Liver (tissue), 8 donors: ENCODE measurements at regions not wholly inside any gene's neighbourhood (a gene's known extent, or its start where the extent isn't known, plus 50 kb on each side); places are given as distances from the start of the nearest gene placed in this dataset.
"Not testable (repeated sequence)": the region's sequence is repeated elsewhere in the genome, so short reads cannot be mapped to it uniquely, and the experiment has no call there.

Source experiments
- DNase-seq: peaks from one replicate; pipeline ENCODE4 v3.0.0-alpha.2; 2017; ENCODE audit warnings: low spot score
- H3K27ac ChIP-seq, 2 donors: one replicate each; pipeline ENCODE4 v1.7.0; 2013; ENCODE audit warnings: inconsistent platforms in 2 of 2, low read length in 2 of 2, control low read depth in 1 of 2, low read depth in 1 of 2, mild to moderate bottlenecking in 1 of 2
- H3K27me3 ChIP-seq, 4 donors: one replicate each; pipeline versions ENCODE4 v1.6.1 to v1.7.0; 2013; ENCODE audit warnings: low read length in 3 of 4, inconsistent platforms in 1 of 4, mild to moderate bottlenecking in 1 of 4, moderate library complexity in 1 of 4; ENCODE audit not compliant: control insufficient read depth in 4 of 4, insufficient read depth in 4 of 4
- H3K36me3 ChIP-seq, 4 donors: one replicate each; pipeline versions ENCODE4 v1.6.1 to v1.7.0; 2013; ENCODE audit warnings: low read length in 3 of 4, mild to moderate bottlenecking in 3 of 4, low read depth in 1 of 4, moderate library complexity in 1 of 4; ENCODE audit not compliant: control insufficient read depth in 4 of 4, insufficient read depth in 3 of 4
- H3K4me1 ChIP-seq, 4 donors: one replicate each; pipeline versions ENCODE4 v1.6.1 to v1.7.0; 2013; ENCODE audit warnings: low read length in 3 of 4, mild to moderate bottlenecking in 3 of 4, moderate library complexity in 1 of 4; ENCODE audit not compliant: control insufficient read depth in 4 of 4, insufficient read depth in 4 of 4
- H3K4me3 ChIP-seq, 3 donors: one replicate each; pipeline versions ENCODE4 v1.6.1 to v1.7.0; 2013; ENCODE audit warnings: low read length in 3 of 3, control low read depth in 1 of 3, low read depth in 1 of 3, mild to moderate bottlenecking in 1 of 3
- H3K9ac ChIP-seq, 2 donors: one replicate each; pipeline ENCODE4 v1.7.0; 2013; ENCODE audit warnings: low read length in 2 of 2, mild to moderate bottlenecking in 2 of 2, moderate library complexity in 2 of 2, control low read depth in 1 of 2, low read depth in 1 of 2
- H3K9me3 ChIP-seq, 4 donors: one replicate each; pipeline versions ENCODE4 v1.6.1 to v1.7.0; 2013; ENCODE audit warnings: low read length in 3 of 4; ENCODE audit not compliant: control insufficient read depth in 4 of 4
- ATF3 ChIP-seq: IDR thresholded peaks from 2 replicates; pipeline ENCODE4 v1.6.1; 2016; ENCODE audit warnings: antibody characterized with exemption
- CTCF ChIP-seq: fragments of 150-350 bp; IDR thresholded peaks from 2 replicates; pipeline ENCODE4 v1.5.1; 2017; ENCODE audit warnings: improper control_type of control experiment, low read depth, low read length; ENCODE audit not compliant: missing input control
- EGR1 ChIP-seq, 2 donors: IDR thresholded peaks; 2 replicates each; pipeline ENCODE4 v1.6.1; 2016 to 2018; ENCODE audit warnings: antibody characterized with exemption in 2 of 2, low read depth in 2 of 2
- FOXA1 ChIP-seq: IDR thresholded peaks from 2 replicates; pipeline ENCODE4 v1.6.1; 2016; ENCODE audit warnings: antibody characterized with exemption
- FOXA2 ChIP-seq: IDR thresholded peaks from 2 replicates; pipeline ENCODE4 v1.6.1; 2016; ENCODE audit warnings: antibody characterized with exemption
- GABPA ChIP-seq, 2 donors: IDR thresholded peaks in 1 of 2; conservative IDR thresholded peaks in 1 of 2; 2 replicates each; pipeline ENCODE4 v1.6.1; 2016; ENCODE audit warnings: antibody characterized with exemption in 2 of 2, mild to moderate bottlenecking in 1 of 2, moderate library complexity in 1 of 2
- HNF4A ChIP-seq, 2 donors: conservative IDR thresholded peaks; 2 replicates each; pipeline ENCODE4 v1.6.1; 2016; ENCODE audit warnings: antibody characterized with exemption in 2 of 2, mild to moderate bottlenecking in 2 of 2
- HNF4G ChIP-seq: IDR thresholded peaks from 2 replicates; pipeline ENCODE4 v1.6.1; 2016; ENCODE audit warnings: antibody characterized with exemption
- JUND ChIP-seq, 2 donors: IDR thresholded peaks; 2 replicates each; pipeline ENCODE4 v1.6.1; 2016; ENCODE audit warnings: antibody characterized with exemption in 2 of 2
- MAX ChIP-seq: IDR thresholded peaks from 2 replicates; pipeline ENCODE4 v1.6.1; 2016; ENCODE audit warnings: antibody characterized with exemption
- NR2F2 ChIP-seq: IDR thresholded peaks from 2 replicates; pipeline ENCODE4 v1.6.1; 2016; ENCODE audit warnings: antibody characterized with exemption
- RAD21 ChIP-seq, 2 donors: IDR thresholded peaks; 2 replicates each; pipeline ENCODE4 v1.6.1; 2016; ENCODE audit warnings: antibody characterized with exemption in 2 of 2, mild to moderate bottlenecking in 2 of 2
- REST ChIP-seq: IDR thresholded peaks from 2 replicates; pipeline ENCODE4 v1.6.1; 2016; ENCODE audit warnings: antibody characterized with exemption, mild to moderate bottlenecking
- RXRA ChIP-seq, 2 donors: IDR thresholded peaks; 2 replicates each; pipeline ENCODE4 v1.6.1; 2017 to 2018; ENCODE audit warnings: antibody characterized with exemption in 2 of 2, mild to moderate bottlenecking in 1 of 2
- SP1 ChIP-seq: IDR thresholded peaks from 2 replicates; pipeline ENCODE4 v1.6.1; 2018; ENCODE audit warnings: antibody characterized with exemption, mild to moderate bottlenecking
- TAF1 ChIP-seq: conservative IDR thresholded peaks from 2 replicates; pipeline ENCODE4 v1.6.1; 2016; ENCODE audit warnings: antibody characterized with exemption, mild to moderate bottlenecking
- YY1 ChIP-seq: IDR thresholded peaks from 2 replicates; pipeline ENCODE4 v1.6.1; 2016; ENCODE audit warnings: antibody characterized with exemption, mild to moderate bottlenecking
- ZBTB33 ChIP-seq: IDR thresholded peaks from 2 replicates; pipeline ENCODE4 v1.6.1; 2016; ENCODE audit warnings: antibody characterized with exemption
- WGBS: extraction: QIAGEN DNeasy Blood & Tissue Kit; methylation state at CpG from one replicate; pipeline ENCODE4 v1.1.7; 2013; 5-methylcytosine and 5-hydroxymethylcytosine counted together
- donor health status: healthy.
- donor health status: healthy.
- donor health status: healthy.
- donor health status: healthy.
- donor health status: healthy.

GRCh38 chr16:65365732-65366715 lies 244.2 kb upstream of the CDH11 start:
- no peaks in the 10 kb centered on the region for H3K27me3 ChIP-seq
- no peak overlapping the region for H3K9ac ChIP-seq
- H3K4me1 ChIP-seq, result no peaks in the 10 kb centered on the region
- H3K9me3 ChIP-seq, result no peaks in the 10 kb centered on the region
- TF ChIP-seq RXRA (IDR thresholded peaks at IDR 0.05) (no peak), MAX (no peak), CTCF (no peak), ZBTB33 (no peak), ATF3 (no peak), RAD21 (IDR thresholded peaks at IDR 0.05) (no peak), YY1 (no peak), FOXA2 (no peak), HNF4G (no peak), SP1 (no peak), TAF1 (no peak), GABPA (IDR thresholded peaks at IDR 0.05 in 1 of 2, conservative IDR thresholded peaks at IDR 0.05 in 1 of 2) (no peak), FOXA1 (no peak), NR2F2 (no peak), HNF4A (conservative IDR thresholded peaks at IDR 0.05) (no peak), EGR1 (IDR thresholded peaks at IDR 0.05; ENCODE audit: low read depth in 2 of 2) (no peak), REST (no peak), JUND (IDR thresholded peaks at IDR 0.05) (no peak)
- H3K36me3 ChIP-seq, result no peaks in the 10 kb centered on the region
- no peak for DNase-seq
- H3K27ac ChIP-seq, result no peak overlapping the region
- 72% methylated on average over 9 of the region's 9 CpGs for WGBS
- H3K4me3 ChIP-seq, result no peak overlapping the region

GRCh38 chr16:65356721-65357120 lies 234.9 kb upstream of the CDH11 start:
- H3K4me1 ChIP-seq, DNase-seq, H3K27me3 ChIP-seq, H3K4me3 ChIP-seq, H3K9me3 ChIP-seq, H3K36me3 ChIP-seq, H3K9ac ChIP-seq, H3K27ac ChIP-seq: not testable (repeated sequence)
- 91% methylated on average over 14 of the region's 14 CpGs for WGBS
